HS-27A (cell line): ENCODE measurements at regions not wholly inside any gene's neighbourhood (a gene's known extent, or its start where the extent isn't known, plus 50 kb on each side); places are given as distances from the start of the nearest gene placed in this dataset.

Experiments used
- DNase-seq: peaks from one replicate; pipeline ENCODE4 v3.0.0-alpha.2; 2012; ENCODE audit warnings: low read depth, missing footprints

DNA sequence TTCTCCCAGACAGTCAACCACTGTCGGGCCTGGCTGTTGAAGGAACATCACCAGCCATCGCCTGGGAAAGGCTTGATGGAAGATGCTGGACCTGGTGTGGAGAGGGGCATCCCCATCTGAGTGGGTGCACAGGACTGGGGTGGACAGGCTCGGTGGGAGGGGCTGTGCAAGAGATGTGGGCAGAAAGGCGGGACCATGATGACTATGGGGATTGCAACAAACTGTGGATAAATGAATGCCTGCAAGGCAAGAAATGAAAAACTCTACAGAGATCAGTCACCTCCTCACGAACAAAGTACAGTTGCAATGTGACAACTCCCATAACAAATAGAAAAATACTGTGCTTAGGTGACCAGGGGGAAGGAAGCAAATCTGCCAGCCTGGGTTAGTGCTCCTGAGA is 171.9 kb upstream of the GPR12 start:
- DNase-seq, result no peak

- DNase-seq, result peak; percentile 15
Measured at GRCh38 chr13:26929971-26930730, 169.6 kb upstream of the GPR12 start.

DNA sequence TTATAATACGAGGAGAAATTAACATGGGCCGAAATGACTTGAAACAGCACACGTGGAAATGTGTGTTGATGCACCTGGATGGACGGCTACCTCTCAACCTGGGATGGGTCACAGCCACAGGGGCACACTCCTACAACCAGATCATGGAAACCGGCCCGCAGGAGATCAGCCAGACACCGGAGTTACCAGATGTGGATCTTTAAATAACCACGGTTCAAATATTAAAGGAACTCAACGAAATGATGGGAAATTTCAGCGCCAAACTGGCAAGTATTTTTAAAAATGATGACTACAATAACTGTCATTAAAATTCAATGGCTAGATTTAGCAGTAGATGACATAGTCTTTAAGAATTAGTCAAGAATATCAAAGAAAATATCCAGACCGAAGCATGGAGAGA is 166.9 kb upstream of the GPR12 start:
- DNase-seq, result no peak

DNA sequence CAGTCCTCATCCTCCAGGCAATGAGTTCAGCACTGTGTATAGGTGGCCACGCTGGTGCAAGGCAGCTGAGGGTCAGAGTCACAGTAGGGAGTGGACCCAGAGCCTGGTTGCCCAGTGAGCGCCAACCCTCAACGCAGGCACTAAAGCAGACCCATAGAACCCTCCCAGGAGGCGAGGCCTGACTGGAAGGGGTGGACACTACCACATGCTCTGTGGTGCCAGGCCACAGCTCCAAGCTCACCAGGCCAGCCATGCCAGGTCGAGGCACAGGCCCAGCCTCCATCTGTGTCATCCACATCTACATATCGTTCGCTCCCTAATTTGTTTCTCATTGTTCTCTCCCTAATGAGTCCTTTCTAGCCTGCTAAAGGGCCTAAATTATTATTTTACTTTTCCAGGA is 165.8 kb upstream of the GPR12 start:
- no peak for DNase-seq

DNA sequence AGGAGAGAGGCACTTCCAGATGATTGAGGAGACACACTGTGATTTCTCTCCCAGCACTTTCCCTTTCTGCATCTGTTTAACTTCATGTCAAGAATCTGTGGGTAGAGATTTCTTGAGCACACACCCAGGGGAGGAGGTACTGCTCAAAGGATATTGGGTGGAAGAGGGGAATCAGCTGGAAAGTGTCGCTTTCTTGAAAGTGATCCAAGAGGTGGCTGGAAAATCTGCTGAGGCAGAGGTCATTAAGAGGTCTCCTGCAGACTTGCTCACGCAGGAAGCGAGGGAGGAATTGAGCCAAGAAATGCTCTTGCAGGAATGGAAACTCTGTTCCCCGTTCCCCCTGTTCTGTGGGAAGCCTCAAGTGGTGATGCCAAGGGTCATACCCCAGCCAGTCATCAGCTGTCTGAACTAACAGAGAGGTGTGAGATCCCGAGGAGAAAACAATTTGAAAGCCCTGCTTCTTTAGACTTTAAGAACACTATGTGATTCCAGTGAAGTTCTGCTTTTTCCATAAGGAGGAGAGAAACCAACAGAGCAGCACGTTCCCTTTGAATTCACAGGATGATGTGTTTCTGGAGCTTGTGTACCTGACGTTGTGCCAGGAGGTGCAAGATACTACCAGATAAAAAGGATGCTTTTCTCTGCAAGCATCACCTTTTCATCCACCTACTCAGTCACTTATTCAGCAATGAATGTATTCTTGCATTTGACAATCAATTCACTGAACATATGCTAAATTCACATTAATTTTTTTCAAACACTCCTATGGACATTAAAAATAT is 163.4 kb upstream of the GPR12 start:
- DNase-seq, result no peak

- DNase-seq, result no peak
Measured at GRCh38 chr13:26921918-26922317, 161.3 kb upstream of the GPR12 start.

DNA sequence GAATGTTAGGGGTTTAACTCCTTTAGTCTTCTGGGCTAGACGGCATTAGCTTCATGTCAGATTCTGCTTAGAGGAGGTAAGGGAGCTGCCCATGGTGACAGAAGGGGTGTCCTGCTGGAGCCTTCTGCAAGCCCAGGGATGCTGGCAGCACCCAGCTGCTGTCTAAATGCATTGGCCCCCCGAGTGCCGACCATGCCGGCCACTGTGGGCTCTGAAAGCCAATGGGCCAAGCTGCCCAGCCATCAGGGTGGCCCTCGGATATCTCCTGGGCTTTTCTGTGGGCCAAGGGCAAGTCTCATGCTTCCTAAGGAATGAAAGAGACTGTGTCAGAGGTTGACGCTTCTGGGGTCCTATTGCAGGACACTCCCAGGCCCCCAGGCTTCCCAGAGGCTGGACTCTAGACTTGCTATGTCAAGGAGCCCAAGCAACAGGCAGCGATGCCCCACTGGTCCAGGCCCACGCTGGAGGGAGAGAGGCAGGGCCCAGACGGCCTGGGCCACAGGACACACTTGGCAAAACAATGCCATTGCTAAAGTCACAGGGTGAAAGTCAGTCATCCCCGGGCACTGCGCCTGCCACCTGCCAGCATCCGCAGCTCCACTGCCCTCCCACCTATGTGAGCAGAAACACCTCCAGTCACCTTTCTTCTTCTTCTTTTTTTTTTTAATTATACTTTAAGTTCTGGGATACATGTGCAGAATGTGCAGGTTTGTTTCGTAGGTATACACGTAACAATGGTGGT is 160.2 kb upstream of the GPR12 start:
- no peak for DNase-seq

DNA sequence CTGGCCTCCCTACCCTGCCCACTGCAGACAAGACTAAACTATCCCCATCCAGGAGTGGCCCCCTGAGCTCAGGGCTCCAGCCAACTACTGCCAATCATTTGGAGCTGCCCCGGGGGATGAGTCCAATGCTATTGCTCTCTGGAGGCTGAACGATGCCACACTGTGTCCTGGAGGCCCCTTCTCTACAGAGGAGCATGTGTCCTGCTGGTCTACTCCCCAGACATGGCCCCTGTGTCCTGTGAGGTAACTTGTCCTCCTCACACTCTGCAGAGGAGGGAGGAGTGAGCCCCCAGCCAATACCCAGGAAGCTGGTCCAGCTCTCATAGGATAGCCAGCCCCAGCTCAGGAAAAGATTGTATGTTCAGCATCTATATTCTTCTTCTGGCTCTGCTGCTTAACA is 159.1 kb upstream of the GPR12 start:
- DNase-seq, result no peak

- DNase-seq, result no peak
Measured at GRCh38 chr13:26919311-26919710, 158.7 kb upstream of the GPR12 start.

- no peak for DNase-seq
Measured at GRCh38 chr13:26914624-26915023, 154.0 kb upstream of the GPR12 start.

DNA sequence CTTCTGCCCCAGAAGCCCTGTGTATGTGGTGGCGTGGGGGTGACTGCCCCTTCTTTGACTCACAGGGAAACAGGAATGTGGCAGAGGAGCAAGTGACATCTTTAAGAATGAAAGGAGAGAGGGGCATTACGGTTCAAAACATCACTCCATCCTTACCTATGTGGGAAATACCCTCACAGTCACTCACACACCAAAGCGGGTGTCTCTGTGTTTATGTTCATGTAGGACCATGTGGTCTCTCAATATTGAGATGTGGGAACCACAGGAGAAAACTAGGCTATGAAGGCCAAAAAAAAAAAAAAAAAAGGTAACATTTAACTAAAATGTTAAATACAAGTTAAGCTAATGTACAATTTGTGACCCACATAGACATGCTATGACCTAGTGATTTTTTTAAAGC is 153.6 kb upstream of the GPR12 start:
- DNase-seq, result no peak

DNA sequence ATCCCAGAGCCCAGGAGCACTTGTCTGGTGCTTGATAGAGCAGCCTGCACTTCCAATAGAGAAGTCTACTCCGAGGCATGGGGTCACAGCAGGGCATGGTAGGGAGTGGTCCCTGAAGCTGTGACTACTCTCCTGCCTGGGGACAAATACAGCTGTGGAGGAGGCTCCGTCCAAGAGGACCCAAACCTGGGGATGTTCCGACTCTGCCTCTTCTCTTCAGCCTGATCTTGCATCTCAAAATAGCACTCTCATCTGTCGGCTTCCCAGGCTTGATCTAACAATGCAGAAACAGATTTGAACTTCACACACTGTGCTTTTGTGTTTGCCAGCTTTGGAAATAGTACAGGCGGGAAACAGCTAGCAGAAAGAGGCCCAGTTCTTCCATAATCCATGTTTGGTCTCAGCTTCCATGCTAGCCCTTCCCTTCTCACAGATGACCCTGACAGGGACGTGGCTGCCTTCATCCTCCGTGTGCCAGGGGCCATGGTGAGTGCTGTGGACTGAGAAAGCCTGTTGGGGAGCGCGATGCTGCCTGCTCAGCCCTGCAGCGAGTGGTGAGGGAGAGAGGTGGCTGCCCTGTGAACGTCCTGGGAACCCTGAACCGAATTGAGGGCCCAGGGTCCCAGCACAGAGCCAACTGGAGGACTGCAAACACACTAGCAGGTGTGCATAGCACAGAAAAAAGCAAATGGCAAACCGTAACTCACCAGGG is 150.3 kb upstream of the GPR12 start:
- DNase-seq, result no peak

- DNase-seq, result no peak
Measured at GRCh38 chr13:26909477-26909876, 148.9 kb upstream of the GPR12 start.

- DNase-seq, result no peak
Measured at GRCh38 chr13:26908126-26908525, 147.5 kb upstream of the GPR12 start.

- DNase-seq, result no peak
Measured at GRCh38 chr13:26899202-26899601, 138.6 kb upstream of the GPR12 start.

GRCh38 chr13:26897706-26898550 is 137.3 kb upstream of the GPR12 start:
- DNase-seq, result no peak

GRCh38 chr13:26896986-26897668 is 136.5 kb upstream of the GPR12 start:
- DNase-seq, result no peak

- no peak for DNase-seq
Measured at GRCh38 chr13:26895808-26896466, 135.4 kb upstream of the GPR12 start.

DNA sequence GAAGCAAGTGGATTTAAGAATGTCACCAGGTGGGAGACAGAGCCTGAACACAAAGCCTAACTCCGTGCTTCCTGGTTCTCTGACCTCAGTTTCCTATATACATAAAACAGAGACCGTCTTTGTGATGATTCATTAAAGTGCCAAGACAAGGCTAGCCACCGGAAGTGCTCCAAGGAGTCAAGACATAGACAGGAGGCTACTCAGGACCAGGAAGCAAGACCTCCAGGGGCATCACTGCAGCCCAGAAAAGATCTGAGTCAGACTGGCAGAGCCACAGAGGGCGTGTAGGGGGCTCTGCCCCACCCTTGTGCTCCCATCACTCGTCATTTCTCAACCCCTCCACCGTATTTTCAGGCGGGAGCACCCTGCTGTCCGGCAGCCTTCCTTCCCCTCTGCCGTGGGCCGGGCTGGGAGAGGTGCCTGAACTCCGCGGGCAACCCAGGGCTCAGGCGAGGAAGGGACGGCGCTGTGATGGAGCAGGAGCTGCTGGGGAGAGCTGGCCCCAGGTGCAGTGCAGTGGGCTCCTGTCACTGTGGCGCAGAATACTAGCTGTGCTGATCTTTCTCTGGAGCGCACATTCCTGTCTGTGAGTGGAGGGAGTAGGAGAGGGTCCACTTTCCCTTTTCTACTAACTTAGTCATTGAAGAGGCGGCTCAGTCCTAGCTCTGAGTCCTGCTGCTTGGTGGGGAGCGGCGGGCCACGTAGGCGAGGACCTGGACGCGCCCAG is 134.7 kb upstream of the GPR12 start:
- no peak for DNase-seq
